CD14-positive monocyte (primary cell): ENCODE measurements at regions not wholly inside any gene's neighbourhood (a gene's known extent, or its start where the extent isn't known, plus 50 kb on each side); places are given as distances from the start of the nearest gene placed in this dataset.

Experiments used
- DNase-seq, 3 donors: peaks; one replicate each; pipeline ENCODE4 v3.0.0-alpha.2; 2011 to 2022
- H2AFZ ChIP-seq: 2 replicates; pipeline ENCODE4 v1.6.0; 2012; ENCODE audit warnings: mild to moderate bottlenecking, low read depth, low read length, inconsistent platforms; ENCODE audit not compliant: insufficient read depth, poor library complexity, severe bottlenecking
- H3K27ac ChIP-seq, 2 donors: 1 replicate in 1 of 2; 2 replicates in 1 of 2; pipeline ENCODE4 v1.5.1; 2012 to 2013; ENCODE audit warnings: low read length in 2 of 2, control low read depth in 1 of 2, inconsistent platforms in 1 of 2, low read depth in 1 of 2, mild to moderate bottlenecking in 1 of 2
- H3K27me3 ChIP-seq, 2 donors: one replicate each; pipeline versions ENCODE4 v1.6.0 to v1.6.1; 2011 to 2013; ENCODE audit warnings: low read length in 2 of 2; ENCODE audit not compliant: control insufficient read depth in 2 of 2, insufficient read depth in 2 of 2
- H3K36me3 ChIP-seq, 2 donors: replicated peaks in 1 of 2; 1 replicate in 1 of 2; 2 replicates in 1 of 2; pipeline versions ENCODE4 v1.5.1 to v1.6.1; 2012 to 2013; ENCODE audit warnings: low read length in 2 of 2, control low read depth in 1 of 2, inconsistent platforms in 1 of 2, mild to moderate bottlenecking in 1 of 2; ENCODE audit not compliant: insufficient read depth in 2 of 2, control insufficient read depth in 1 of 2
- H3K4me1 ChIP-seq, 2 donors: 1 replicate in 1 of 2; 2 replicates in 1 of 2; pipeline versions ENCODE4 v1.5.1 to v1.6.1; 2012 to 2013; ENCODE audit warnings: low read length in 2 of 2, control low read depth in 1 of 2, inconsistent platforms in 1 of 2, mild to moderate bottlenecking in 1 of 2, moderate library complexity in 1 of 2; ENCODE audit not compliant: insufficient read depth in 2 of 2, control insufficient read depth in 1 of 2
- H3K4me2 ChIP-seq: replicated peaks from 2 replicates; pipeline ENCODE3; 2012; ENCODE audit warnings: low read length, moderate library complexity, mild to moderate bottlenecking; ENCODE audit not compliant: poor library complexity, severe bottlenecking; ENCODE audit errors: extremely low read depth
- H3K4me3 ChIP-seq, 3 experiments: fragments of 200-600 bp in 1 of 3; sonication (generic) in 1 of 3; replicated peaks in 1 of 3; 1 replicate in 2 of 3; 2 replicates in 1 of 3; pipeline ENCODE4 v1.5.1; 2011 to 2013; ENCODE audit warnings: low read length in 3 of 3, mild to moderate bottlenecking in 3 of 3, control low read depth in 2 of 3, low read depth in 2 of 3, inconsistent platforms in 1 of 3, moderate library complexity in 1 of 3
- H3K79me2 ChIP-seq: 2 replicates; pipeline ENCODE4 v1.6.0; 2012; ENCODE audit warnings: mild to moderate bottlenecking, control low read depth, inconsistent platforms, low read length, moderate library complexity; ENCODE audit not compliant: insufficient read depth
- H3K9ac ChIP-seq: 2 replicates; pipeline ENCODE4 v1.6.0; 2017; ENCODE audit warnings: low read length, mild to moderate bottlenecking; ENCODE audit not compliant: insufficient read depth, poor library complexity, severe bottlenecking
- H3K9me3 ChIP-seq, 2 donors: replicated peaks in 1 of 2; 1 replicate in 1 of 2; 2 replicates in 1 of 2; pipeline versions ENCODE4 v1.5.1 to v1.6.1; 2012 to 2013; ENCODE audit warnings: low read length in 2 of 2, control low read depth in 1 of 2; ENCODE audit not compliant: control insufficient read depth in 1 of 2, insufficient read depth in 1 of 2
- H4K20me1 ChIP-seq: 2 replicates; pipeline ENCODE4 v1.6.0; 2012; ENCODE audit warnings: mild to moderate bottlenecking, low read length, control low read depth, moderate library complexity; ENCODE audit not compliant: insufficient read depth
- H3K27ac Mint-ChIP-seq, 7 donors: one replicate each; pipeline ENCODE4 v1.8.0; 2020; ENCODE audit warnings: mild to moderate bottlenecking in 7 of 7, mixed read lengths in 7 of 7, moderate library complexity in 6 of 7, inconsistent platforms in 2 of 7
- H3K27me3 Mint-ChIP-seq, 3 donors: one replicate each; pipeline ENCODE4 v1.8.0; 2021 to 2022; ENCODE audit warnings: low read depth in 3 of 3, mild to moderate bottlenecking in 3 of 3, mixed read lengths in 3 of 3, moderate library complexity in 3 of 3, inconsistent platforms in 1 of 3
- H3K36me3 Mint-ChIP-seq, 2 donors: one replicate each; pipeline ENCODE4 v1.8.0; 2020; ENCODE audit warnings: mixed read lengths in 2 of 2, inconsistent platforms in 1 of 2, mild to moderate bottlenecking in 1 of 2
- H3K4me1 Mint-ChIP-seq: one replicate; pipeline ENCODE4 v1.8.0; 2020; ENCODE audit warnings: mild to moderate bottlenecking, mixed read lengths
- H3K4me3 Mint-ChIP-seq, 2 donors: one replicate each; pipeline ENCODE4 v1.8.0; 2020; ENCODE audit warnings: mild to moderate bottlenecking in 2 of 2, mixed read lengths in 2 of 2, moderate library complexity in 1 of 2
- H3K9me3 Mint-ChIP-seq, 7 donors: one replicate each; pipeline ENCODE4 v1.8.0; 2020 to 2022; ENCODE audit warnings: mixed read lengths in 7 of 7, mild to moderate bottlenecking in 6 of 7, moderate library complexity in 6 of 7, inconsistent platforms in 2 of 7
- WGBS: methylation state at CpG from one replicate; pipeline ENCODE4 v1.1.5; 2013; ENCODE audit warnings: missing lambda C conversion rate; ENCODE audit not compliant: insufficient coverage; 5-methylcytosine and 5-hydroxymethylcytosine counted together
- intact Hi-C, 2 donors: fragments of 100-400 bp; cut with micrococcal nuclease; formaldehyde crosslinking; loops; one replicate each; pipeline versions ENCODE4 v1.15.0 to v1.15.1; 2023
- TF ChIP-seq, protein P1 (sequence below): fragments of 200-600 bp; IDR thresholded peaks from one replicate; pipeline ENCODE4 v1.8.0; 2022; ENCODE audit warnings: antibody characterized with exemption, mild to moderate bottlenecking

DNA sequence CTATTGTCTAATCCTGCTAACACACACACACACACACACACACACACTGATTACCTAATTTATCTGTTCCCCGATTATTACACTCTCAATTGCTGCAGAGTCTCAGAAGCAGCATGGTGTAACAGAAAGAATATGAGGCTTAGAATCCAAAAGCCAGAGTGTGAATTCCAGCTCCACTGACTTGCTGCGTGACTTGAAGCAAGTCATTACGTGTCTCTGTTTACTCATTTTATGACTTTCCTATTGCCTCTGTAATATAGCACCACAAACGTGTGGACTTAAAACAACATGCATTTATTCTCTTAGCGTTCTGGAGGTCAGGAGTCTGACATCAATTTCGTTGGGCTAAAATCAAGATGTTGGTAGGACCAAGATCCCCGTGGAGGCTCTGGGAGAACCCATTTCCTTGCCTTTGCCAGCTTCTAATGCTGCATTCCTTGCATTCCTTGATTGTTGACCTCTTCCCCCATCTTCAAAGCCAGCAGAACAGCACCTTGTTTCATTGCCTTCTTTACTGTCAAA is 55.9 kb upstream of the ATP5PO start:
- Histone ChIP-seq H2AFZ (peak overlapping the region; percentile 15), H3K36me3 (no peaks in the 10 kb centered on the region), H4K20me1 (no peaks in the 10 kb centered on the region), H3K4me2 (no peak overlapping the region), H3K27me3 (no peaks in the 10 kb centered on the region), H3K27ac (no peak overlapping the region), H3K4me1 (peaks cover 14 to 26% of the 10 kb centered on the region in 2 donors), H3K9ac (no peak overlapping the region), H3K4me3 (no peak overlapping the region), H3K9me3 (no peaks in the 10 kb centered on the region), H3K79me2 (no peaks in the 10 kb centered on the region)
- intact Hi-C loops: no loop called here
- H3K4me3 Mint-ChIP-seq: no peak overlapping the region
- H3K36me3 Mint-ChIP-seq: no peaks in the 10 kb centered on the region
- H3K9me3 Mint-ChIP-seq: peaks cover 0 to 2% (median 0%) of the 10 kb centered on the region in 7 donors
- TF ChIP-seq, protein P1, sequence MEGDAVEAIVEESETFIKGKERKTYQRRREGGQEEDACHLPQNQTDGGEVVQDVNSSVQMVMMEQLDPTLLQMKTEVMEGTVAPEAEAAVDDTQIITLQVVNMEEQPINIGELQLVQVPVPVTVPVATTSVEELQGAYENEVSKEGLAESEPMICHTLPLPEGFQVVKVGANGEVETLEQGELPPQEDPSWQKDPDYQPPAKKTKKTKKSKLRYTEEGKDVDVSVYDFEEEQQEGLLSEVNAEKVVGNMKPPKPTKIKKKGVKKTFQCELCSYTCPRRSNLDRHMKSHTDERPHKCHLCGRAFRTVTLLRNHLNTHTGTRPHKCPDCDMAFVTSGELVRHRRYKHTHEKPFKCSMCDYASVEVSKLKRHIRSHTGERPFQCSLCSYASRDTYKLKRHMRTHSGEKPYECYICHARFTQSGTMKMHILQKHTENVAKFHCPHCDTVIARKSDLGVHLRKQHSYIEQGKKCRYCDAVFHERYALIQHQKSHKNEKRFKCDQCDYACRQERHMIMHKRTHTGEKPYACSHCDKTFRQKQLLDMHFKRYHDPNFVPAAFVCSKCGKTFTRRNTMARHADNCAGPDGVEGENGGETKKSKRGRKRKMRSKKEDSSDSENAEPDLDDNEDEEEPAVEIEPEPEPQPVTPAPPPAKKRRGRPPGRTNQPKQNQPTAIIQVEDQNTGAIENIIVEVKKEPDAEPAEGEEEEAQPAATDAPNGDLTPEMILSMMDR: no peak
- peaks cover 0 to 4% (median 0%) of the 10 kb centered on the region in 3 donors for H3K27me3 Mint-ChIP-seq
- H3K27ac Mint-ChIP-seq: no peak overlapping the region
- DNase-seq: no peak
- WGBS: 93% methylated on average over 3 of the region's 7 CpGs
- peaks cover 23% of the 10 kb centered on the region for H3K4me1 Mint-ChIP-seq

DNA sequence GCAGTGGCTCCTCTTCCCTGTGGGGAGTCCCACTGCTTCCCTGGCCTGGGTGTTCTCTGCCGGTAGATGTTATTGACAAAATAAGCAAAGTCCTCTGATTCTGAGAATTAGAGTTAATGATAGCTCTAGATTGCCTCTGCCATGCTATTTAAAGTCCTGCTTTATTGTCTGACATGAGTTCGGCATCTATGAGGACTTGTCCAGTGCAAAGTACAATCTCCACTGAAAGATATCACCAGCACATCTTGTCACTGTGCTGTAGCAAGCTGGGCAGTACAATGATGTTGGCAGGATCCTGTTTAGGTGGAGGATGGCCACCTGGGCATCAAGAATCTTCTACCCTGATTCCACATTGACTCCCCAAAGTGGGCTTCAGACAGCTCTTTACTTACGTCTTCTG is 54.0 kb upstream of the ATP5PO start:
- H4K20me1 ChIP-seq: no peaks in the 10 kb centered on the region
- H3K27ac Mint-ChIP-seq: no peak overlapping the region
- H3K9me3 Mint-ChIP-seq: peaks cover 0 to 1% (median 0%) of the 10 kb centered on the region in 7 donors
- no peak for DNase-seq
- TF ChIP-seq, protein P1: no peak
- peaks cover 10% of the 10 kb centered on the region for H3K4me1 Mint-ChIP-seq
- H3K79me2 ChIP-seq: no peaks in the 10 kb centered on the region
- H3K27me3 ChIP-seq: no peaks in the 10 kb centered on the region
- H3K4me3 Mint-ChIP-seq: no peak overlapping the region
- intact Hi-C loops: no loop called here
- no peaks in the 10 kb centered on the region for H3K36me3 Mint-ChIP-seq
- H3K9ac ChIP-seq: no peak overlapping the region
- H3K9me3 ChIP-seq: no peaks in the 10 kb centered on the region
- no peak overlapping the region for H2AFZ ChIP-seq
- H3K4me2 ChIP-seq: no peak overlapping the region
- H3K4me1 ChIP-seq: peaks cover 0 to 7% of the 10 kb centered on the region in 2 donors
- no peak overlapping the region for H3K4me3 ChIP-seq
- H3K27me3 Mint-ChIP-seq: peaks cover 0 to 4% (median 0%) of the 10 kb centered on the region in 3 donors
- no peaks in the 10 kb centered on the region for H3K36me3 ChIP-seq
- WGBS: 100% methylated on average over 1 of the region's 3 CpGs
- H3K27ac ChIP-seq: no peak overlapping the region
